ENCODE measurements at regions not wholly inside any gene's neighbourhood (a gene's known extent, or its start where the extent isn't known, plus 50 kb on each side); places are given as distances from the start of the nearest gene placed in this dataset.
"Not testable (repeated sequence)": the region's sequence is repeated elsewhere in the genome, so short reads cannot be mapped to it uniquely, and the experiment has no call there.

GRCh38 chr10:8830048-8830447 is 775.6 kb downstream of the GATA3 start:
- DNase-seq = no peak

GRCh38 chr10:8830876-8831275 is 776.4 kb downstream of the GATA3 start:
- DNase-seq = no peak

GRCh38 chr10:8835453-8836167 is 781.1 kb downstream of the GATA3 start:
- no peak for DNase-seq

GRCh38 chr10:8840356-8840755 is 785.9 kb downstream of the GATA3 start:
- no peak for DNase-seq

- no peak for DNase-seq
These were observed 789.7 kb downstream of the GATA3 start for GRCh38 chr10:8844141-8844540.

- no peak for DNase-seq
These were observed 798.1 kb downstream of the GATA3 start for GRCh38 chr10:8852546-8852945.

GRCh38 chr10:8853048-8853447 is 798.6 kb downstream of the GATA3 start:
- no peak for DNase-seq

- DNase-seq = not testable (repeated sequence)
These were observed 814.4 kb downstream of the GATA3 start for GRCh38 chr10:8868924-8869323.

- DNase-seq = no peak
These were observed 818.8 kb downstream of the GATA3 start for GRCh38 chr10:8873310-8873709.

GRCh38 chr10:8874268-8874667 is 819.8 kb downstream of the GATA3 start:
- DNase-seq = no peak

- no peak for DNase-seq
These were observed 820.5 kb downstream of the GATA3 start for GRCh38 chr10:8874972-8875371.

GRCh38 chr10:8876171-8876570 is 821.7 kb downstream of the GATA3 start:
- no peak for DNase-seq

GRCh38 chr10:8889538-8889937 is 835.0 kb downstream of the GATA3 start:
- DNase-seq = no peak

- no peak for DNase-seq
These were observed 838.6 kb downstream of the GATA3 start for GRCh38 chr10:8893102-8893501.

GRCh38 chr10:8894148-8894547 is 839.7 kb downstream of the GATA3 start:
- no peak for DNase-seq

- DNase-seq = no peak
These were observed 843.3 kb downstream of the GATA3 start for GRCh38 chr10:8897769-8898168.

- no peak for DNase-seq
These were observed 844.4 kb downstream of the GATA3 start for GRCh38 chr10:8898745-8899330.

GRCh38 chr10:8902926-8903325 is 848.4 kb downstream of the GATA3 start:
- DNase-seq = no peak

GRCh38 chr10:8908013-8908412 is 853.5 kb downstream of the GATA3 start:
- no peak for DNase-seq

- no peak for DNase-seq
These were observed 855.8 kb downstream of the GATA3 start for GRCh38 chr10:8910314-8910713.

GRCh38 chr10:8911032-8911431 is 856.5 kb downstream of the GATA3 start:
- no peak for DNase-seq

GRCh38 chr10:8912108-8912507 is 857.6 kb downstream of the GATA3 start:
- no peak for DNase-seq

- no peak for DNase-seq
These were observed 859.2 kb downstream of the GATA3 start for GRCh38 chr10:8913720-8914119.

GRCh38 chr10:8919280-8919679 is 864.8 kb downstream of the GATA3 start:
- DNase-seq = no peak

GRCh38 chr10:8921568-8921967 is 867.1 kb downstream of the GATA3 start:
- no peak for DNase-seq

Measured in NCI-H774 (cell line).